NCI-H2227 (cell line): ENCODE measurements at regions not wholly inside any gene's neighbourhood (a gene's known extent, or its start where the extent isn't known, plus 50 kb on each side); places are given as distances from the start of the nearest gene placed in this dataset.
"Not testable (repeated sequence)": the region's sequence is repeated elsewhere in the genome, so short reads cannot be mapped to it uniquely, and the experiment has no call there.

Source experiments
- DNase-seq: peaks from one replicate; lab custom pipeline; 2025; ENCODE audit not compliant: unreplicated experiment; lab: John Stamatoyannopoulos, UW

DNA sequence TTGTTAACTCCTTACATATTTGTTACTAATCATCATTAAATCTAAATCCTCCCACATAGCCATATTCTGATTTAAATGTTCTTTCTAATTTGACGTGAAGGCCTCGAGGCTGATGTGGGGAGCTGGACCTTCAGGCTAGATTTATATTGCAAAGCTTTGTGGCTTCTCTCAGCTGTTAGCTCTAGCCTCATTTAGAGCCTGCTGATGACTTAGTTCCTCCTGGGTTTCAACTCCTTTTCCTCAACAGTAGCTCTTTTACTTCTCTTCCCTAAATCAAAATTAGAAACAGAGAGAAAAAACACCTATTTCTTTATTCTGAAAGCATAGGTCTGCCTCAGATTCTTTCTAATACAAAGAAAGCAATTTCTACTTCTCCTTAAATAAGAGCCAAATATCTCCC lies 477.5 kb upstream of the CCDC196 start:
- DNase-seq, result no peak

DNA sequence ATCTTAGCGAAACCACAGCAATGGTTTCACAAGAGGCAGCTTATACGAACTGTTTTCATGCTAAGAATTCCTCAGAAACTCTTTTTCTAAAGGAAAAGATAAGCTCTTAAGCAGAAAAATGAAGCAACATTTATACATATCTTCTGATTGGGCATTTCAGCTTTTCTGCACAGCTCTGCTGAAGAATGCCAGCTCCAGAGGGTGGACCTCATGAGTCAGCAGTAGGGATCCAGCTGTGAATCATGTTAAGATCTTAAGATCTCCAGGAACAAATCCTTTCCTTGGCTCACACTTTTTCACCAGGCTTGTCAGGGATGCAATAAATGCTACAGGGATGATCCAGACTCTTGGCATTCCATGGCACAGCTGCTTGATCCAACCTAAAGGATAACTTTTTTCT lies 477.1 kb upstream of the CCDC196 start:
- DNase-seq, result no peak

DNA sequence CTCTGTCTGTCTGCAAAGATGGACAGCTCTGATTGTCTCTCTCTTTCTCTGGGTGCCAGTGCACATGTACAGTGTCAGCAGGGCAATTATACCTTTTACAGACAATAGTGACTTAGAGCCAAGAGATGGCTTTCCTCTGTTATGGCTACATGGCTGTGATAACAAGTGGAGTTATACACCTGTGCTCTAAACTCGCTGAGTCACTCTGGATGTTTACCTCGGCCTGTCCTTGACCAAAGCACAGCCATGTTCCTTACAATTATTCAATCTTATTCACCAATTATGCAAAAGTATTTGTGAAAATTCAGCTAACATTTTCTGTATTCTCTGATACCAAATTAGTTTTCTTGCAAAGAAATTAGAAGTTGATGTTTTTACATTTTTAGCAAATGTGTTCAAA lies 475.5 kb upstream of the CCDC196 start:
- no peak for DNase-seq

DNA sequence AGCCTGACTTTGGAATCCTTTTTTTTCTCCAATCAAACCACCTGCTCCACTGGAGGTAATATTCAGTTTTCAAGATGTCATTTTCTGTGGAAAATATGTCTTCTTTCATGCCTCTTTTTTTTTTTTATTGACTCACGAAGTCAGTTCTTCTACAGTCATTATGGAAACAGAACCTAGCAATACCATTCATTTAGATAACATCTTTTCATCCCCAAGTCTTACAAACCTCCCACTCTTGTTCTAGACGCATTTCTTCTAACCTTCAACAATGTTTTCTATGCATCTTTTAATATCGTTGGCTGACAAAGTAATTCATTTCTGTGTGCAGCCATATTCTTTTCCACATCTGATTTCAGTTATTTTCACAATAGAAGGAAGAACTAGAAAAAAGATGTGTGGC lies 474.3 kb upstream of the CCDC196 start:
- no peak for DNase-seq

DNA sequence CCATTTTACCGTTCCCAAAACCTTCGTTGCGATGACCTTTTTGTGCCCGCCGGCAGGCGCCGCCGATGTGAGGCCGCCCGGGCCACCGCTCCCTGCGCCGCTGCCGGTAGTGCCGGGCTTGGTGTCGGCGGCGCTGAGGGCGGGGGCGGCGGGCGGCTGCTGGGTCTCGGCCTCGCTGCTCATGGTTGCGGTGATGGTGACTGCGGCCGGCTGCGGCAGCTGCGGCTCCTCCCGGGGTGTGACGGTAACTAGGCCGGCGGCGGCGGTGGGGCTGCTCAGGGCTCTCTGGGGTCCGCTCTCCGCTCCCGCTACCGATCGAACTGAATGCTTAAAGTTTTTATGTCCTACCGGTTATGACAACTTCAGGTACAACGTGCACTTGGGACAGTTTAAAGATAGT lies 472.6 kb upstream of the CCDC196 start:
- DNase-seq, result not testable (repeated sequence)

DNA sequence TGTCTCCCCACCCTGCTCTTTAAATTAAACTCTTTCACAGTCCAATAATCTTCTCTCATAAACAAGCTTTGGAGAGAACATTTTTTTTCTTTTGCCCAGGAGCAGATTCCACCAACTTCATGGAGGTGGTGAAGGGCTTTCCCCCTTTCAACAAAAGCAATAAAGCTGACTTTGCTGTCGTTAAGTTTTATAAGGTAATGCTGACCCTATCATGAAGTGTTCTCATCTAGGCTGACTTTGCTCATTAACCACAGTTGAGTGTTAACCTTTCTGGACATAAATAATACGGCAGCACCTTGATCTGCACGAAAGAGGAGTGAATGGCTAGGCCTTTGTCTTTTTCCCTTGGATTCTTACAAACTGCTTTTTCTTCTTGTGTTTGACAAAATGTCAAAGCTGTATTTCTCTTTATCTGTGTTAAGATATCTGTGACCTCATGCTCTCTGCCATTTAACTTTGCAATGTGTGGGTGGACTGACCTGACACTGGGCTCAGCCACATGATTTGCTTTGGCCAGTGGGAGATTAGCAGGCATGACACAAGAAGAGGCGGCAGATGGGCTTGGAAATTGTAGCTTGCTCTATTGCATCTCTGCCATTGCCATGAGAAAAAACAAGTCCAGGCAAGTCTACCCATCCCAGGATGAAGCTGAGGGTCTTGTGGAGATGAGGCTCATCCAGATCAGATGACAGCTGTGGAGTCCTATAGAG lies 470.9 kb upstream of the CCDC196 start:
- no peak for DNase-seq

DNA sequence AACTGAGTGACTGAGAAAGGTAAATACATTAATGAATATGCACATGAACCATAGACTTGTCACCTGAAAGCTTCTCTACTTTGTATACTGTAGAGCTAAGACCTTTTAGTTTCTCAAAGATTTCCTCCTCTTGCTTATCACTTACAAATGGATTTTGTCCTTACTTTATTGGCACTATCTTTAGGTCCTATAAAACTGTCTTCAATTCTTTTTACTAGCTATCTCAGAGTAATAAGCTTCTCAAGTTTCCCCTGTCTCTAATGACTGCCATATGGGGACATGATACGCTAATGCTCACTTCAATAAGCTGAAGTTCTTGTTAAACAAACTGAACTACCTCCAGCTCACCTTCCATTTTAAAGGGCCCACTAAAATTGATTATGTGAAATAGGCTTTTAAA lies 468.2 kb upstream of the CCDC196 start:
- no peak for DNase-seq

DNA sequence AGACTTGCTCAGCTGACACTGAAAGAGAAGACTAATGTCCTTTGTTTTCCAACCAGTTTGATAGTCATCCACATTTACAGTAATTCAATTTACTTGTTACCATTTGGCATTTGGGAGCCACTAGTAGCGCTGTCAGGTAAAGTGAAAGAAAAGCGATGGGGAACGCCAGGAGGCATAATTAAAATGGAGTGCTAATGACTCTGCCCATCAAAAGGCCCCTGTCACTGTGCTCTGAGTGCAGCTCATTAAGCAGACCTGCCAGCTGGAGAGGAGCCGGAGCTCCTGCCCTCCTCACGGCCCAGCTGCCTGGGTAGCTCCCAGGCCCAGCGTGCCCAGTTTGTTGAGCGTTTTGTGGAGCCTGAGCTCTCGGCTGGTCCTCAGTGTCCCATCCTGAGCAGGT lies 463.6 kb upstream of the CCDC196 start:
- DNase-seq, result no peak

DNA sequence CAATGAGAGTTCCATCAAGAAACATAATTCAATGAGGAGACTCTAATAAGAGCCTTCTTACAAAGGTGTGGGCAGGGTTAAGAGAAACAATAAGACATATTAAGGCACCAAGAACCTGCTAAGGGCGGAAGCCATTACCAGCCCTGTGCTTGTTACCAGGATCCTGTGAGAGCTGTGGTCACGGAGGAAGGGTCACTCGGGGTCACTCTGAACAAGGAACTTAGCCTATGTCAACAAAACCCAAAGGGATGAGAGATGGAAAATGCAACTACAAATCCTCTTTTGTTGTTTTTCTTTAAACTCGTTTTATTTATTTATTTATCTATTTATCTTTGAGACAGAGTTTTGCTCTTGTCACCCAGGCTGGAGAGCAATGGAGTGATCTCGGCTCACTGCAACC lies 460.4 kb upstream of the CCDC196 start:
- DNase-seq, result no peak

DNA sequence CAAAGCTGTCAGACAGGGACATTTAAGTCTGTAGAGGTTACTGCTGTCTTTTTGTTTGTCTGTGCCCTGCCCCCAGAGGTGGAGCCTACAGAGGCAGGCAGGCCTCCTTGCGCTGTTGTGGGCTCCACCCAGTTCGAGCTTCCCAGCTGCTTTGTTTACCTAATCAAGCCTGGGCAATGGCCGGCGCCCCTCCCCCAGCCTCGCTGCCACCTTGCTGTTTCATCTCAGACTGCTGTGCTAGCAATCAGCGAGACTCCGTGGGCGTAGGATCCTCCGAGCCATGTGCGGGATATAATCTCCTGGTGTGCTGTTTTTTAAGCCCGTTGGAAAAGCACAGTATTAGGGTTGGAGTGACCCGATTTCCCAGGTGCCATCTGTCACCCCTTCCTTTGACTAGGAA lies 454.2 kb upstream of the CCDC196 start:
- not testable (repeated sequence) for DNase-seq

DNA sequence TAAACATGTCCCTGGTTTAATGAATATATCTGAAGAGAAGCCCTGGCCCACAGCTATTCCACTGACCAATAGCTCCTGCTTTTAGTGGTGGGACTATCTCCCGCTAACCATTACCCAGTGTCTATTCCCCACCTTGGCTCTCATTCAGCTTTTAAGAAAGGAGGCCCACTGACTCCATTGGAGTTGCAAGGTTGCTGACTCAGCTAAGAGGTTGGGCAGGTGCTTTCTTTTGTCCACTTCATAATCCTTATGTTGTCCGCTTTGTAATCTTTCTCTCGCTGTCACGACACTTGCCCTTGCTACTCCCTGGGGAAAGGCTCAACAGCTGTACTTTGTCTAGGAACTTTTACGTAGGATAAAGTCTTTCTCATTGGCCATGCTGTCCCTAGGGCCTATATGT lies 453.4 kb upstream of the CCDC196 start:
- no peak for DNase-seq

DNA sequence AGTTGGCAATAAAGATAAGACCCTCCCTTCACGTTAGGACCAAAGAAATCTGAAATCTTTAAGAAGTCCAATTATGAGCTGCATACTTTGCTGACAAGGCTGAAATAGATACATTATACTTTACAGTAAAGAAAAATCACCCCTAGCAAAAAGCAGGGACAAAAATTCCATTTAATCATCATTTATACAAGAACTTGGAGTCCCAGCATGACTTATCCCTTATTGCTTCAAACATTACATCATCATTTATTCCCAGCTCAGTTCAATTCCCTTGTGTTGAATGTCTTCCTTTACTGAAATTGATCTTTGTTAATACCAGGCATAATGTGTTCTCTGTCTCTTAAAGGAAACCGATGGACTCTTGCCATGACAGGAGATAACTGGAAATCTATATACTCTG lies 449.6 kb upstream of the CCDC196 start:
- no peak for DNase-seq

DNA sequence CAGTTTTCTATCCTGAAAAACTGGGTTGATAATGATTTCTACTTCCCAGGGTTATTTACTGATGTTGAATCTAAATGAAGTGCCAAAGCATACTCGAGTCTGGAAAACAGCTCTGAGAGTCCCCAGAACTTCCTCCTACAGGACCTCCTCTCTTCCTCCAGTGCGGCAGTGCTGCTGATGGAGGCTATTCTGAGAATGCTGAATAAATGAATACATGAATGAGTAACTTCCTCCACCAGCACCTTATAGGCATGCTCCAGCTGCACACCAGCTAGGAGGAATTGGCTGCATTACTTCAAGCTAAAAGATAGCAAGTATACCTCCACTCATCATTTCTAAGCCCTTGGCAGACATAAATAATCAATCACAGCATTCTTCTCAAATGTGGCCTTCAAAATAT lies 448.8 kb upstream of the CCDC196 start:
- no peak for DNase-seq

DNA sequence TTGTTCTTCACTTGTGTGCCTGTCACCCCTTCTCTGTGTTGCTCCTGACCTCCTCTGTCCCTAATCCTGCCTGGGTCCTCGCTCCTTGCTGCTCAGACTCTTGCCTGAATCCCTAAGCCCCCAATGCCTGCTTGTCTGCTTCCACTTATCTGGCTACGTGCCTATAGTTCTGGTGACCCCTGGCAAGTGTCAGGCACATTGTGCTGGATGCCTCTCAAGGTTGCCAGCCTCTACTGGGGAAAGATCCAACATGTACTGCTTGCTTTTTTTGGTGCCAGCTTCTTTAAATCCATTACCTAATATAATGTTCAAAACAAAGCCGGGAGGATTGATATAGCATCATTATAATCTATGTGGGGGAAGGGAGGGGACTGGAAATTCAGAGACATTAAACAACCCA lies 448.0 kb upstream of the CCDC196 start:
- no peak for DNase-seq

DNA sequence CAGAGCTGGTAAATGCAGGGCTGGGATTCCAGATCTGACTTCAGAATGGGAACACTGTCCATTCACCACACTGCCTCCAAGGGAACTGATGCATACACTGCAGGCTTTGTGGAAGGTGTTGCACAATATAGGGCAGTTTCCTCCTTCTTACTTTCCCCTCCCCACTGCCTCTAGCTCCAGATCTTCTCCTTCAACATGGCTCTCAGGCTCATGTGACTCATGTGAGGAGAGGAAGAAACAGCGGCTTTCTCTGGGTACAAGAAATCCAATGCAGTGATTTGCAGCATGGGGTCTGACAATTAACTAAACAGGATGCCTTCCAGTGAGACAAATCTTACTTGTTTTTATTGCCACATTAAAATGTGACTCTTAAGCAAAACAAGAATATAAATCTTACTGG lies 447.6 kb upstream of the CCDC196 start:
- DNase-seq, result no peak

DNA sequence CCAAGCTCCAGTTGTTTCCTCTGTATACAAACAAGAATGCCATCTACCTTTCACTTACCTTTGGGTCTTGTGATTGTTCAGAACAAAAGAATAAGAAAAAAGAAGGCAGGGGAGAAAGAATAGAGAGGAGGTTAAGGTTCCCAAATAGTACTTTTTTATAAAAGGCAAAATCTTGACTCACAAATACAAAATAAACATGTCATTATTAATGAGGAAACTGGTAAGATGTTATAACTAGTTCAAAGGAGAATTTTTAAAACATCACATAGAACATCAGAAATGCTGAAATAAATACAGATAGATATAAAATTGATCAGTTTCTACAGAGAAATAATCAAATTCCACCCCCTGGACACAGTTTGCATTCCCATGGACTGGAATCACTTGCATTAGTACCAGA lies 446.7 kb upstream of the CCDC196 start:
- DNase-seq, result no peak

DNA sequence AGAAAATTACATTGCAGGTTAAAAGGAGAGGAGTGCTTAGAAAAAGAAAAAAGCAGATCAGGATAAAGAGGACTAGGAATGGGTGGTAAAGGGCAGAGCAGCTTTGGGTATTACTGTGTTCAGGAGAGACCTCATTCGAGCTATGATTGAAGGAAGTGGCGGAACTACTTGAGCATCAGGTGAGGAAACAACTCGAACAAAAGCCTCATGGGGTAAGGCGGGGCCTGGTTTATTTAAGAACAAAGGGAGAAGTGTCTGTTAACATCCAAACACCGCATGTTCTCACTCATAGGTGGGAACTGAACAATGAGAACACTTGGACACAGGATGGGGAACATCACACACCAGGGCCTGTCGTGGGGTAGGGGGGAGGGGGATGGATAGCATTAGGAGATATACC lies 444.6 kb upstream of the CCDC196 start:
- no peak for DNase-seq

DNA sequence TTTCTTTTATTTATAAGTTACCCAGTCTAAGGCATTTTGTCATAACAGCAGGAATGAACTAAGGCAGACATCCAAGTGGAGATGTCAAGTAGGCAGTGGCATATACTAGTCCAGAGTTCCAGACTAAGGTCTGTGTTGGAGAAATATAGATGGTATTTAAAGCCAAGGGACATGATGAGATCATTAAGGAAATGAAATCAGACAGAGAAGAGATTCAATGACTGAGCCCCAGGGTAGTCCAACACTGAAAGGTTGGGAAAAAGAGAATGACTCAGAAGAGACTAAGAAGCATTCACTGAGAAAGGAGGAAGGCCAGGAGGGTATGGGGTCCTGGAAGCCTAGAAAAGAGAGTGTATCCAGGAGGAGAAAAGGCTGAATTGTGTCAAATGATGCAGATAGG lies 442.2 kb upstream of the CCDC196 start:
- no peak for DNase-seq

DNA sequence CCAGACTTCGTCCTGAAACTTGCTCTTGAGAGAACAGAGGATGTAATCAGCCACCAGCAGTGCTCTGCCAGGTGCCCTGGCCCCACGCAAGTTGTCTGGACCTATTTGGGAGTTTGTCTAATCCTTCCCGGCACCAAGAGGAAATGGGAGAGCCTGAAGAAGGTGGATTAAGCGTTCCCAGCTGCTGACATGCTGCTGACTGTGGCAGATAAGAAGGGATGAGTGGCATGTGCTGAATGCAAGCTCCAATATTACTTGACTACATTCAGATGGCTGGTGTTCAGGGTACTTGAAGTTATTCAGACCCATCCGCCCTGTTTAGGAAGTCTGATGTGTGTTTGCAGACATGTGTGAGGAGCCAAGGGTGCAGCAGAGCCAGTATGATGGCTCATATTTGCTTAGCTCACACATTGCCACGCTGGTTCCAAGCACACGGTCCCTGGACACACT lies 440.6 kb upstream of the CCDC196 start:
- no peak for DNase-seq

DNA sequence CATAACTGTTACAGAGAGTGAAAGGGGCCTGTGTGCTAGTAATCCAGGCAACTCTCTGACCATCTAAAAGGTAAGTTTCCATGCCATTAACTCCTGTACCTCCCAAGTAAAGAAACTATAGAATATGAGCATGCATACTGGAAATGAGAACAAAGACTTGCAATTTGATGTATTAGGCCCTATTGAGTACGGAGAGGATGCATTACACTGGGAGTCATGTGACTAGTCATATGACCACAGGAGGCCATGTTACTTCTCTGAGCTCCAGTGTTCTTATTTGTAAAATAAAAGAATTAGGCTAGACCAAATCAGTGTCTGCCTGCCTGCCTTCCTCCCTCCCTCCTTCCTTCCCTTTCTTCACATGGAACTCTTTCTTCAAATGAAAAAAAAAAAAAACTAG lies 440.1 kb upstream of the CCDC196 start:
- no peak for DNase-seq

DNA sequence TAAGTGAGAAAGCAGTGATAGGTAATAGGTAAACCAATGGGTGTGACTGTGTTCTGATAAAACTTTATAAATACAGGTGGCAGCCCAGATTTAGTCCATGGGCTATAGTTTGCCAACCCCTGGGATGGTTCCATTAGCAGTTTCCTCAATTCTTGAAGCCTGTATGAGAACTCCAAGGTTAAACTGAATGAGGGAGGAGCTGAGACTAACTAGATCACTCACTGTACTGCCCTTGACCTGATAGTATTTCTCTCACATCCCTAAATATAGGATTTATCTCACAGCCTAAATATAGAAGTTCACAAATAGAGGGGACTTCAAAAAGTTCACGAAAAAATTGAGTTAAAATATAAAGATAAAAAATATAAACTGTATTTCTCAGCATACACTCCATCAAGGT lies 439.6 kb upstream of the CCDC196 start:
- DNase-seq, result no peak

DNA sequence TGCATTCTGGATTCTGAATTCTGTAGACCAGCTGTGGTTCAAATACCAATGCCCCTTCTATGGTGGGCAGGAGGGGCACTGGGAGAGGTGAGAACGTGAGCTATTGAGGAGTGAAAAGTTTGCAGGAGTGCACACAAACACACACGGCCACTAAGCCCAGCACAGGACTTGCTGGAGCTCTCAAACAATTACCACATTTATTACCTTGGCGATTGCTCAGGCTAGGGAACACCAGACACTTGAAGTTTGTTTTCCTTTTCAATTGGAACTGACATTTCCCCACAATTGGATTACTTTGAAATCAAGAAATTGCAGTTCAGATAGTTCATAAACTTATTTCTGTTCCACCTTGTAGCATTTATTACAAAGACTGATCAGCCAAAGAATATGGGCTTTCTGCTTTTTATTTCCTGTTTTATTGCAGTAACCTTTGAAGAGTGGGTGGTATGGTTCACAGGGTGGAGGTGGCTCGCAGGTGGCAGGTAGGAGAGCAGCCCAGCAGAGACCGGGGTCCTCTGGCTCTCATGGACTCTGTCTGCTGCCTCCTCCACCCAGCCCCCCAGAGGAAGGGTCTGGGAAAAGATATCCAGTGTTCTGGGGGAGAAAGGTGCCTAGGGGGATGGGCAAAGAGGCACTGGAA lies 429.8 kb upstream of the CCDC196 start:
- DNase-seq, result no peak

DNA sequence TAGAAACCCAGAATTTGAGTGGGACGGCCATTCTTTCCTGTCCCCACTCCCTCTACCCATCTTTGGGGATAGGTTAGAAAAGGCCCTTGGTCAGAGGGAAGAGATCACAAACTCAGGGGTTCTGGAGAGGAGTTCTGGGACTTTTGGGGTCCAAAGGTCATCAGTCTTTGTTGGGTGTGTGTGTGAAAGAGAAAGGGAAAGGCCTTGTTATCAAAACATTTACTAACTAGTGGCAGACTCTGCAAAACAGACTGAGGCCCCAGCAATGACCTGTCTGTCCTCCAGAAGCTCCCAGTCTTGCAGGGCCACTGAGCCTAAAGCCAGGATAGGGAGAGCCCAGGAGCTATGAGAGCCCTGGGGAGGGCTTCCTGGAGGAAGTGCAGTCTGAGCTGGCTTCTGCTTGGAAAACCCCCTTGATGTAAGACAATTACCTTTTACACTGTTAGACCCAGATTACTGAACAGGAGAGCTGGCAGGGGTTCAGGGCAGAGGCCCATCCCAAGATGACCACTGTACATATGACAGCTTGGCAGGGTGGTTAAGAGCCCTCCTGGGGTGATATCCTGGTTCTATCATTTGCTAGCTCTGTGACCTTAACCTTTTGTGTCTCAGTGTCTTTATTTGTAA lies 429.1 kb upstream of the CCDC196 start:
- DNase-seq, result no peak
